Endothelial cell of umbilical vein (primary cell): ENCODE measurements at regions not wholly inside any gene's neighbourhood (a gene's known extent, or its start where the extent isn't known, plus 50 kb on each side); places are given as distances from the start of the nearest gene placed in this dataset.

Experiments
- CTCF ChIP-seq, 2 donors: IDR thresholded peaks; 1 replicate in 1 of 2; 2 replicates in 1 of 2; pipeline ENCODE4 v1.5.1; 2011; ENCODE audit warnings: low read length in 2 of 2, mild to moderate bottlenecking in 2 of 2, moderate library complexity in 2 of 2, control low read depth in 1 of 2, inconsistent platforms in 1 of 2, low read depth in 1 of 2; ENCODE audit not compliant: insufficient read depth in 1 of 2; ENCODE audit errors: extremely low read depth in 1 of 2
- POLR2AphosphoS5 ChIP-seq: IDR thresholded peaks from 2 replicates; pipeline ENCODE4 v1.6.1; 2012; ENCODE audit warnings: low read depth, mild to moderate bottlenecking, control low read depth, low read length, moderate library complexity; ENCODE audit not compliant: insufficient read depth

DNA sequence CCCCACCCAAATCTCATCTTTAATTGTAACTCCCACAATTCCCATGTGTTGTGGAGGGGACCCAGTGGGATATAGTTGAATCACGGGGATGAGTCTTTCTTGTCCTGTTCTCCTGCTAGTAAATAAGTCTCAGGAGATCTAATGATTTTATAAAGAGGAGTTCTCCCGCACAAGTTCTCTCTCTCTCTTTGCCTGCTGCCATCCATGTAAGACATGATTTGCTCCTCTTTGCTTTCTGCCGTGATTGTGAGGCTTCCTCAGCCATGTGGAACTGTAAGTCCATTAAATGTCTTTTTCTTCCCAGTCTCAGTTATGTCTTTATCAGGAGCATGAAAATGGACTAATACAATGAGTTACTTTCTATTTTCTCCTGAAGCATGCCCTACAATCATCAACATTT lies 1158.5 kb downstream of the CDH18 start:
- TF ChIP-seq CTCF (IDR thresholded peaks at IDR 0.05; ENCODE audit: extremely low read depth in 1 of 2, insufficient read depth in 1 of 2, low read depth in 1 of 2, low read length in 2 of 2) (no peak), POLR2AphosphoS5 (no peak)
